Ovary (tissue), 3 donors: ENCODE measurements at regions not wholly inside any gene's neighbourhood (a gene's known extent, or its start where the extent isn't known, plus 50 kb on each side); places are given as distances from the start of the nearest gene placed in this dataset.

Experiments used
- CTCF ChIP-seq, 3 donors: fragments of 450-650 bp in 2 of 3; fragments of 200-600 bp in 1 of 3; IDR thresholded peaks; one replicate each; pipeline versions ENCODE4 v1.5.1 to v1.8.0; 2016 to 2022; ENCODE audit warnings: antibody characterized with exemption in 3 of 3, mild to moderate bottlenecking in 1 of 3
- EP300 ChIP-seq: sonication (generic); formaldehyde crosslinking; IDR thresholded peaks from one replicate; pipeline ENCODE4 v1.6.1; 2017; ENCODE audit warnings: antibody characterized with exemption
- POLR2A ChIP-seq: fragments of 450-650 bp; IDR thresholded peaks from one replicate; pipeline ENCODE4 v1.6.1; 2017; ENCODE audit warnings: antibody characterized with exemption, mild to moderate bottlenecking, moderate library complexity
- donor health status: DM: no; HTN: no; CAD: no.

DNA sequence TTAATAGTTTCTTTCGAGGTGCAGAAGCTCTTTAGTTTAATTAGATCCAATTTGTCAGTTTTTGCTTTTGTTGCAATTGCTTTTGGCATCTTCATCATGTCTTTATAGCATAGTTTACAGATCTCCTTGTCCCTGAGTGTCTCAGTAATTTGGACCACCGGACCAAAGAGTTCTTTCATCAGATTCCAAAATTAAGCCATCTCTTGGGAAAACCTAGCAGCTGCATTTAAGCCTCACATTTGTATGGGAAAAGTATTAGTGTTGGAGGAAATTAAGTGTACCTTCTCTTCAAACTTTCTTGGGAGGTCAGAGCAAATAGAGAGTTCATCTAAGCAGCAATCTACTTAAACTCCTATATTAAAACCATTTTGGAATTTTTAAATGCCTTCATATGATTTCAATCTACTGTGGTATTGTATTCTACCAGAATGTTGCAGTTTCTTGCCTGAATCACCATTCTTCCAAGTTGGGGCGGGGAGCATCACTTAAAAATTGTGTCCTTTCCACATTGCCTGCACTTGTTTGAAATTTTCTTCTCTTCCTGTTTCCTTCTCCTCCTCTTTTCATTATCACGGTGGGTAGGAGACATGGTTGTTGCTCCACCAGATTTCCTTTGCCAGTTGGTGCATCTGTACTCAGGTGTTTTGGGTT is 97.3 kb upstream of the DAB2 start:
- TF ChIP-seq CTCF (IDR thresholded peaks at IDR 0.05) (no peak), EP300 (no peak), POLR2A (no peak)
